Uterus (tissue), 3 donors: ENCODE measurements at regions not wholly inside any gene's neighbourhood (a gene's known extent, or its start where the extent isn't known, plus 50 kb on each side); places are given as distances from the start of the nearest gene placed in this dataset.

Source experiments
- DNase-seq, 2 donors: peaks; one replicate each; pipeline ENCODE4 v3.0.0-alpha.2; 2019 to 2020
- H3K27ac ChIP-seq, 2 donors: fragments of 200-600 bp; sonication (generic); 1 replicate in 1 of 2; 2 replicates in 1 of 2; pipeline ENCODE4 v1.5.1; 2016 to 2018
- H3K27me3 ChIP-seq, 2 donors: fragments of 200-600 bp; sonication (generic); one replicate each; pipeline ENCODE4 v1.5.1; 2018 to 2019; ENCODE audit warnings: control low read depth in 1 of 2
- H3K36me3 ChIP-seq, 2 donors: fragments of 200-600 bp; sonication (generic); one replicate each; pipeline ENCODE4 v1.5.1; 2019; ENCODE audit warnings: control low read depth in 1 of 2
- H3K4me1 ChIP-seq, 2 donors: fragments of 200-600 bp; sonication (generic); one replicate each; pipeline ENCODE4 v1.5.1; 2018 to 2019; ENCODE audit warnings: control low read depth in 1 of 2
- H3K4me3 ChIP-seq, 2 donors: fragments of 200-600 bp; sonication (generic); 1 replicate in 1 of 2; 2 replicates in 1 of 2; pipeline ENCODE4 v1.5.1; 2018 to 2019; ENCODE audit warnings: mild to moderate bottlenecking in 1 of 2
- H3K9me3 ChIP-seq, 2 donors: fragments of 200-600 bp; sonication (generic); one replicate each; pipeline ENCODE4 v1.5.1; 2019; ENCODE audit warnings: control low read depth in 1 of 2
- CTCF ChIP-seq, 4 experiments: fragments of 200-600 bp in 2 of 4; fragments of 450-650 bp in 2 of 4; sonication (generic) in 2 of 4; IDR thresholded peaks; one replicate each; pipeline ENCODE4 v1.5.1; 2016 to 2019; ENCODE audit warnings: antibody characterized with exemption in 4 of 4, mild to moderate bottlenecking in 2 of 4, moderate library complexity in 1 of 4
- POLR2A ChIP-seq, 2 donors: fragments of 450-650 bp; IDR thresholded peaks; one replicate each; pipeline ENCODE4 v1.6.1; 2016; ENCODE audit warnings: antibody characterized with exemption in 2 of 2, mild to moderate bottlenecking in 1 of 2, moderate library complexity in 1 of 2
- intact Hi-C: fragments of 100-400 bp; cut with DNase I; formaldehyde crosslinking; loops from one replicate; pipeline ENCODE4 v1.15.1; 2023; ENCODE audit warnings: low total_unique reads
- donor health status: DM: yes; HTN: yes; CAD: no.

DNA sequence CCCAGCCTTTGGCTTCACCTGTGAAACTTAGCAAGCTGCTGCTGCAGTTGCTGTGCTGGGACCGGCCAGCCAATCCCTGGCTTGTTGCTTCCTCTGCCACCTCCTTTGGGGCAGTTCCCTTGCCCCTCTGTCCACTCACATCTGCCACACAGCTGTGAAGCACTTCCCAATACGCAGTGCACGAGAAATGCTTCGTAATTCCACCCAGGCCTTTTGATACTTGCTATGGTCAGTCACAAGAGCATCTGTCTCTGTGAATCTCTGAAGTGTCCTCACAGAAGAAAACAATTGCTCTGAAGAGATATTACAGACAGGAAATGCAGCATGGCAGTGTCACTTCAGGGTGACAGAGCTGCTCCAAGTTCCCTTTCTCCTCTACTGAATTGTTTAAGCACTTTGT lies 208.5 kb downstream of the PTEN start:
- no peaks in the 10 kb centered on the region for H3K4me1 ChIP-seq
- DNase-seq = no peak
- no peak overlapping the region for H3K4me3 ChIP-seq
- no peaks in the 10 kb centered on the region for H3K9me3 ChIP-seq
- no peak for TF ChIP-seq CTCF (IDR thresholded peaks at IDR 0.05)
- no peak for TF ChIP-seq POLR2A (IDR thresholded peaks at IDR 0.05)
- H3K27ac ChIP-seq = no peak overlapping the region
- no peaks in the 10 kb centered on the region for H3K27me3 ChIP-seq
- no peaks in the 10 kb centered on the region for H3K36me3 ChIP-seq
- intact Hi-C loops = no loop called here

GRCh38 chr10:88073682-88074081 lies 210.3 kb downstream of the PTEN start:
- intact Hi-C loops = no loop called here

DNA sequence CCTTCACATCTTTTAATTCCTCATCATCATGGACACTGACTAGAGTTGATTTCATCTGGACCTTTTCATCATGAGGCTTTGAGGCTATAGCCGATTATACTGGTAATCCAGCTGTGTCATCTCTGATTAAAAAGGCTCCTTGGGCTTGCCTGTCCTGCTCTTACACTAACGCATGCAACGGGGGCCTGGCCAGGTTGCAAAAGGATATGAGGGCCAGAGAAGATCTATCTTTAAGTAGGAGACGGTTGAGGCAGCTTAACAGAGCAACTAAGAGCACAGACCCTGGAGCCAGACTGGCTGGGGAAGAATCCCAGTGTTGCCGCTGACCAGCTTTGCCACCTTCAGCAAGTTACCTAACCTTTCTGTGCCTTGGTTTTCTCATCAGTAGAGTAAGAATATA lies 211.5 kb downstream of the PTEN start:
- DNase-seq = no peak

More at GRCh38 chr10:88073682-88074081, 210.3 kb downstream of the PTEN start:
- Histone ChIP-seq H3K4me1 (no peaks in the 10 kb centered on the region), H3K27ac (no peak overlapping the region), H3K4me3 (no peak overlapping the region), H3K36me3 (no peaks in the 10 kb centered on the region), H3K27me3 (no peaks in the 10 kb centered on the region), H3K9me3 (no peaks in the 10 kb centered on the region)
- DNase-seq = no peak
- TF ChIP-seq POLR2A (IDR thresholded peaks at IDR 0.05) (no peak), CTCF (IDR thresholded peaks at IDR 0.05) (no peak)

GRCh38 chr10:88076027-88076880 lies 212.8 kb downstream of the PTEN start:
- peak overlapping the region in 1 of 2 donors; percentile 27 for H3K27ac ChIP-seq
- no peaks in the 10 kb centered on the region for H3K27me3 ChIP-seq
- no peak for TF ChIP-seq POLR2A (IDR thresholded peaks at IDR 0.05)
- no peaks in the 10 kb centered on the region for H3K4me1 ChIP-seq
- H3K9me3 ChIP-seq = no peaks in the 10 kb centered on the region
- no peak overlapping the region for H3K4me3 ChIP-seq
- no peak for DNase-seq
- intact Hi-C loops = no loop called here
- no peaks in the 10 kb centered on the region for H3K36me3 ChIP-seq

More for the DNA sequence above, 211.5 kb downstream of the PTEN start:
- H3K27me3 ChIP-seq = no peaks in the 10 kb centered on the region
- H3K9me3 ChIP-seq = no peaks in the 10 kb centered on the region
- H3K4me1 ChIP-seq = no peaks in the 10 kb centered on the region
- TF ChIP-seq POLR2A (IDR thresholded peaks at IDR 0.05) (no peak), CTCF (IDR thresholded peaks at IDR 0.05) (no peak)
- no peak overlapping the region for H3K27ac ChIP-seq
- H3K4me3 ChIP-seq = no peak overlapping the region
- H3K36me3 ChIP-seq = no peaks in the 10 kb centered on the region
- intact Hi-C loops = no loop called here

- no peak overlapping the region for H3K4me3 ChIP-seq
- TF ChIP-seq POLR2A (IDR thresholded peaks at IDR 0.05) = no peak
- no peak for TF ChIP-seq CTCF (IDR thresholded peaks at IDR 0.05)
- no peaks in the 10 kb centered on the region for H3K9me3 ChIP-seq
- H3K27me3 ChIP-seq = no peaks in the 10 kb centered on the region
- H3K36me3 ChIP-seq = no peaks in the 10 kb centered on the region
- intact Hi-C loops = no loop called here
- no peaks in the 10 kb centered on the region for H3K4me1 ChIP-seq
- no peak overlapping the region for H3K27ac ChIP-seq
- DNase-seq = no peak
Measured at GRCh38 chr10:88077977-88078376, 214.6 kb downstream of the PTEN start.
